GM18517 (cell line): ENCODE measurements at regions not wholly inside any gene's neighbourhood (a gene's known extent, or its start where the extent isn't known, plus 50 kb on each side); places are given as distances from the start of the nearest gene placed in this dataset.
"Not testable (repeated sequence)": the region's sequence is repeated elsewhere in the genome, so short reads cannot be mapped to it uniquely, and the experiment has no call there.

ENCODE experiments used
- ATAC-seq: cut with Tn5 transposase; IDR thresholded peaks from one replicate; pipeline ENCODE4 v1.9.1; 2021; ENCODE audit warnings: mild to moderate bottlenecking, moderate library complexity; ENCODE audit not compliant: unreplicated experiment

DNA sequence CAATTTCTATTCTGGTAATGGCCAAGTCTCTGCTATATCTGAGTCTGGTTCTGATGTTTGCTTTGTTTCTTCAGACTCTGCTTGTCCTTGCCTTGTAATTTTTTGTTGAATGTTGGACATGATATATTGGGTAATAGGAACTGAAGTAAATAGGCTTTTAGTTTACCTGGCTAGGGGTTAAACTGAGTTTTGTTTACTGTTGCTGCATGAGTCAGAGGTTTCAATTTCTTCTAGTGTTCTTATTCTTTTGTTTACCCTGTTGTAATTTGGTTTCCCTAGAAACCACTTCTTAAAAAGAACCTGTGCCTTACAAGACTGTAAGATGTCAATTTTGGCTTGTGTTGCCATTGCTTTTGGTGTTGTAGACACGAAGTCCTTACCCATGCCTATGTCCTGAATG is 285.0 kb upstream of the KCNH7 start:
- no peak for ATAC-seq

DNA sequence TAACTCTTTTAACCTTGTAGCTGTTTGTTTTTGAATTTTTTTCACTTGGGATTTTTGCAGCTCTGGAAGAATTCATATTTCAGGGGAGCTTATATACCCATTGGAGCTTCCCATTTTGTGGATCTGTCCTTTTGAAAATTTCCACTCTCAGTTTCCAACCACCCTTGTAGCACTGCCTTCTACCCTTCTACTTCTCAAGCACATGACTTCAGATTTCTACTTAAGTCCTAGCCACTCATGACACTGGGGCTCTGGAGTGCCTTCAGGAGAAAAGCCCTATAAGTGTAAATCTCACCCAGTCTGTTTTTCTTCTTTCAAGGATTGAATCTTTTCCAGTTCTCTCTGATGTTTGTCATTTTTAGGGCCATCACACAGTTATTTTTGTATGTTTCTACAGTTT is 283.7 kb upstream of the KCNH7 start:
- no peak for ATAC-seq

DNA sequence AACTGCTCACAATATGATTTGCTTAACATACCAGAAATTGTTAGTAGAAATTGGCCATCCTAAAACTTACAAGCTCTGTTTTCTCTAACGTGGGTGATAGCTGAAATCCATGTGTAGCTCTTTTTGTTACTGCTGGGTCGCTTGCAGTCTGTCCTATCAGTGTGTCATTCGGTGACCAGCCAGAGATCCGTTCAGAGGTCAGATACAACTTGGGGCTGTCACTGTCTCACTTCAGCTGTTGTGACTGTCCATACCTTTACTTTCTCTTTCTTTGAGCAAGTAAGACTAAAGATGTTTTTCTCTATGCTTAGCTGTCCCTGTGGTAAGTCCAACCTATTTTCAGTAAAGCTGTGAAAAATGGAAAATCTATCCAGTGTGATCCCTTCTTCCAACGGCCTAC is 282.9 kb upstream of the KCNH7 start:
- no peak for ATAC-seq

DNA sequence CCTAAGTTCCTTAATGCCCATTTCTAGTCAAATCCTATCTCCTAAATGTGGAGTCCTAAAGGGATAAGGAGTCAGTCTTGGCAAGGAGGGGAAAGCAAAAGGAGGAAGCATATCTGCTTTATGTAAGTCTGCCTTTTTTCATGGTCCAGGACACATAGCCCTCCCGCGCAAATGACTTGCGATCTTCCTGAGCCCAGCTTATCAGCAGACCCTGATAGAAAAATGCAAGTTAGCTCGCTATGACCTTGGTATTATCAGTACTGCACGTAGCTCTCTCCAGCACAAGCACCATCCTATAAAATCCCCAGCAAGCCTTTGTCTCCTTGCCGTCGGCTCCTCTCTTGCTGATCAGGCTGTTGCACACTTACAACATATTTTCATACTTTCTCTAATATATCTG is 281.4 kb upstream of the KCNH7 start:
- ATAC-seq = no peak

DNA sequence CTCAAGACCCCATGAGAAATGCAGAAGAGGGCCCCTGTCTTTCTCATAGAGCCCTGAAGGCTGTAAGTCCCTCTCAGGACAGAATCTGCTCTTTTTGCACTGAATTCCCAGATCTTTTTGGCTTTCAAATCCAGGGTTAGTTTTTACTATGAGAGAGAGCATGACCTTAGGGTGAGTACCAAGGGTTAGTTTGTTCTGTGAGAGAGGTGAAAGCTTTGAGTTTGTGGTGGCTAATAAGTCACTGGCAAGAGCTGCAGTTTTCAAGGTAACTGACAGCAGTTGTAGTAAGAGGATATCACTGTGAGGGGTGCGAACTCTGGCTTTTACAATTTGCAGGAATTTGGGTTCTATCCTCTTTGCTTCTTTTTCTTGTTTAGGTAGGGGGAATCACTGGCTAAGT is 248.4 kb upstream of the KCNH7 start:
- ATAC-seq = no peak

DNA sequence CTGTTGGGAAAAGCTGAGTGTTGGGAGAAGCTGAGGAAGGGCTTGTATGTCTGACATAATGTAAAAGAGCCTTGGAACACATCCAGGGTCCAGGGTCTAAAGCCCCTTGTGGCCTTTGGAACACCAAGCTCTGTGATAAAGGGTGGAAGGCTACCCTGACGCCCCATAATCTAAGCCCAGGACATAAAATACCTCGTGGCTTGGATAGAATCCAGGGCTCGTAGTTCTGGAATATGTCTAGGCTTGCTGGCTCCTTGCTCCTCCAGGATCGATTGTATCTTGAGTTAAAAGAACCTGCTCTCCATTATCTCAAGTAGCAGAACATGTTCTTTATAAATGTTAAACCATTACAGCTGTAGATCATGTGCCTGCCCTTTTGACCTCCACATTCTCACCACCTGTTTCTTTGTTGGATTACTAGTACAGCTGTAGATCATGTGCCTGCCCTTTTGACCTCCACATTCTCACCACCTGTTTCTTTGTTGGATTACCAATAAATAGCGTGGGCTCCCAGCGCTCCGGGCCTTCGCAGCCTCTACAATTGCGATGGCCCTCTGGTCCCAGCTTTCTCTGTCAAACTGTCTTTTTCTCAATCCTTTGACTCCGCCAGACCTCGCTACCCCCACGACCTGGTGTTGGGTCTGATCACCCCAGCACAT is 246.9 kb upstream of the KCNH7 start:
- ATAC-seq = not testable (repeated sequence)

DNA sequence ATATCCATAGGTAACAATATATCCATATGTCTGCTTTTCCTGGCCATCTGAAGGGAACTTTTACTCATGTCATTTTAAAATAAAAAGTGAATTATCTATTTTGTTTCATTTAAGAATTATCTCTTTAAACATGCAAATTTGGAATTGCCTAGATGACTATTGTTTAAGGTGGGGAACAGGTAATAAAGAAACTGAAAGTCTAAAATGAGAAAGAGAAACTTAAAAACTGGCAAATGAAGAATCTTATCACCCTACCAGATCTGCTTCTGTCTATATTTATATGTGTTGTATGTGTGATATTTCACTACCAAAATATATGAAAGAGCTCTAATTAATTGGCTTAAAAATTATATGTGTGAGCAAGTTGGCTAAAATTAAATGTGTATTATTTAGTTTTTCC is 243.2 kb upstream of the KCNH7 start:
- no peak for ATAC-seq

DNA sequence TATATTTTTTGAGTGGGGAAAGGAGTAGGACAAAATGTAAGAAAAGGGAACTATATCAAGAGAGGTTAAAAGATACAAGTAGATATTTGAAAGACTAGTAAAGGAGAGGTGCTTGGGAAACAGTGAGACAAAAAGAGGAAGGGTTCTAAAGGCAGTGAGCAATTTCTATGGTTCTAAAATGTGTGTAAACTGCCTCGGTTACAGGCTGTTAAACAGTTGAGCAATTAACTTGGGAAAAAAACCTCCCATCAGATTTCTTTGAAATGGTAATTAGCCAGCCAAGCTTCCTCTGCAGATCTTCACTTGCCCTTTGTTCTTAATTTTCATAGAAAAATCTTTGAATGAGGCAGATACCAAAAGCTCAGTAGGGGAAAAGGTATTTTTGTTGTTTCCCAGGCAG is 238.7 kb upstream of the KCNH7 start:
- ATAC-seq = no peak

DNA sequence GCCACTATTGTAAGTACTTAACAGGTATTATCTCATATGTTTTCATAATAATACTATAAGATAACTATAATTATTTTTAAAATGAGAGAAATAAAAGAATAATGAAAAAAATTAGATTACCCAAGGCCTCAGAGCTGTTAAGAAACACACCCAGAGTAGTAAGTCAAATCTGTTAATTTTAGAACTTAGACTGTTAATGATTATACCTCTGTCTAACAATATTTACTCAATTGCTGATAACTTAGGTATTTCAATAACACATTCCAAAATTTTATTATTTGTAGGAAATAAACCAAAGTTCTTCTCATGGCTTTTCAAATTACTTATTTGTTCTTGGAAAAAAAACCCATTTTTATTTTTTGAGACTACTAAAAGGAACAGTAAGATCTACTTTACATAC is 227.5 kb upstream of the KCNH7 start:
- no peak for ATAC-seq

DNA sequence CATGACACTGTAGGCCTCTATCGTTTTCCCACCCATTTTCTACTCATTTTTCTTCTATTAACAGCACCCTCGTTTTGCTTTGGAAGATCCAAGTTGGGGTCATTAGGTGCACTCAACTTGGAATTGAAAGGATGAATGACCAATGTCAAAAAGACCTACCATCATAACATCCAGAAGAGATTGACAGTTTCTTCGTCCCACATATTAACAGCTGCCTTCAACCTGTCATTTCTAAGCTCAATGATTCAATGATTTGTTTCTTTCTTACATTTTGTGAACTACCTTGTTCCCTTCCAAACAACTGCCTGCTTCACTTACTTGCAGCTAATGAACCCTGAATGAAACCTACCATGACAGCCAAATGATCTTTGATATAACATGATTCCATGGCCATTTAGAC is 224.0 kb upstream of the KCNH7 start:
- no peak for ATAC-seq

DNA sequence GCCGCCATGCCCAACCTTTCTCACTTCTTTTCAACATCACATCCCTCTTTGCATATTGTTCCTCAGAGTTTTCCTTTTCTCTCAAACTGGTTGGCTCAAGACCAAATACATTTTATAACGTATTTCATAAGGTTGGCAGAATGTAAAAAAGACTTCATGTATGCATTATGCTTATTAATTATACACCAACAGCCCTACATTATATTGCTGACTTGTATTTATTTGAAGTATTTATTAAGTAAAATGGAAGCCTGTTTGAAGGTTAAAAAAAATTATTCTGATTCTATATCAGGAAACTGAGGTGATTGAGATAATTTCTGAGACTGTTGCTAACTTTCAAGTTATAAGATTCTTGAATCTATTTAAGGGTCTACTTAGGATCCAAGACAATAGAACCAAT is 208.0 kb upstream of the KCNH7 start:
- ATAC-seq = no peak

DNA sequence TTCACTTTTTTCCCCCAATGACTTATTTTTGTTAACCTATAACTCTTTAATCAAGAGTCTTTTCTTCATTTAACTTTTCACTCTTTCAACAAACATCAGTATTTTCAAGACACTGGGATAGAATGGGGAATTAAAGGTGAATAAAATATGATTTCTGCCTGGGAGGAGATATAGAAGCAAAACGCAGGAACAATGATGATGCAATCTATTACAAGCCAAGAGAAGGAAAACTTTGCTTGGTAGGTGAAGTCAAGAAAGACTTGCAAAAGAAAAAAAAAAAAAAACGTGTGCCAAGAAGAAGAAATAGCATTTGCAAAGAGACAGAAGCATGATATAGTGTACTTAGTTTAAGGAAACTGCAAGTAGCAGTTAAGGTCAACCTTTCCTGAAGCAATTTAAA is 207.3 kb upstream of the KCNH7 start:
- ATAC-seq = no peak

DNA sequence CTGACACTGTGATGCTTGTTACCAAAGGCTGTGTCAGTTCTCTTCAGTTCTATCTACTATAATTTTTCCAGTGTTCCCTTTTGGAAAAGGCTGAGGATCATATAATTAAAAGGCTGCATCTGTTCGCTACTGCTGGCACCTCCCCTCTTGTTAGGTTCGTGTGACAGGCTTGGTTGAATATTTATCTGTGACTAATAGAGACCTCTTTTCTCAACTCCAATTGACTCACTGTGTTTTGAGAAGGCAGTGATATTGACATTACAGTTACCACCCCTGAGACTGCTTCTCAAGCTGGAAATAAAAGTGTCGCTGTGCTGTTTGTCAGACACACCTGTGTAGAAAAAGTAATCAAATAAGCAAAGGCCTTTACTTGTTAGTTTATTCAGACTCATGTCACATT is 205.5 kb upstream of the KCNH7 start:
- no peak for ATAC-seq

DNA sequence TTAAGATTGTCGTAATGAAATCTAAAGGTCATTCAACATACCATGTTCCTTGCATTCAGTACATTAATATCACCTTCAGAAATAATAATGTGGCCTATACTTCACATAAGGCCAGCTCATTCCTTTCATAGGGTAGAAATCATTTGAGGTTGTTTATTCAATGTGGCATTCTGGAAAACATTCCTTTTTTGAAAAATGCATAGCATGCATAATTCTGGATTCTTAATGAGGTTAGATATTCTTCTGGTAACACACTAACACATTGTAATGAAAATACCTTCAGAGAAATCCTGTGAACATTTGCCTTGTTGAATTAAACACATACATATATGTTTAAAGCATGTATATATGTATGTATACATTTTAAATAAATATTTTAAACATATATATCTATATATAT is 204.6 kb upstream of the KCNH7 start:
- no peak for ATAC-seq

DNA sequence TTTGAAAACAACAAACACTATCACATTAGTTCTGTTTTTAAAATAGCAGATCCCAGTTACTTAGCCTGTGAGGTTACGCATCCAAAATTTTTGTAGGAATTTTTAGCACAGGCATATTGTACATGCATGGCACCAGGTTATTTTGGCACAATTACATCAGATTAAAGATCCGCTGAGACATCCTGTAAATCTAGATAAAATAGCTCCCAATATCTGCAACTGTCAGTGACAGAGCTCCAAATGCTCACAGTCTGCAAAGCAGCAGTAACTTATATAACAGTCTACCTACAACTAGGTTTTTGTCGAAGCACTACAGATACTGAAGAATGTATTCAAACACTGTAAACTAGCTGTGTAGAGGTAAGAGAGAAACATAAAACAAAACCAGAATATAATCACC is 200.7 kb upstream of the KCNH7 start:
- ATAC-seq = no peak

DNA sequence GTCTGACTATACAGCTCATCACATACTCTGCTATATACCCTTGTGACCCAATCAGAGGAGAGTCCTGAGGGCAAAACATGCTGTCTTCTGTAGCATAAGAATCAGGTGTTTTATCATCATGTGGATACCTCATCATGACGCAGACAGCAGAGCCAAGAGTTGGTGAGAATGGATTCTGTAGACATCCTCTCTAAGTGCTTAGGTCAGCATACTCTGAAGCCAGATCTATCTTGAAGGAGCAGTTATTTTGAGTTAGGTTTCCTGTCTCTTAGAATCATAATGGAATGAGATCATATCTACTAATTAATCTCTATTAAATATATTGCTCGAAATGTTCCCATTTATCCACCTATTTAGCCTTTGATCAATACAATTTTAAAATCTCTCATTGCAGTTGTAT is 190.2 kb upstream of the KCNH7 start:
- ATAC-seq = no peak

DNA sequence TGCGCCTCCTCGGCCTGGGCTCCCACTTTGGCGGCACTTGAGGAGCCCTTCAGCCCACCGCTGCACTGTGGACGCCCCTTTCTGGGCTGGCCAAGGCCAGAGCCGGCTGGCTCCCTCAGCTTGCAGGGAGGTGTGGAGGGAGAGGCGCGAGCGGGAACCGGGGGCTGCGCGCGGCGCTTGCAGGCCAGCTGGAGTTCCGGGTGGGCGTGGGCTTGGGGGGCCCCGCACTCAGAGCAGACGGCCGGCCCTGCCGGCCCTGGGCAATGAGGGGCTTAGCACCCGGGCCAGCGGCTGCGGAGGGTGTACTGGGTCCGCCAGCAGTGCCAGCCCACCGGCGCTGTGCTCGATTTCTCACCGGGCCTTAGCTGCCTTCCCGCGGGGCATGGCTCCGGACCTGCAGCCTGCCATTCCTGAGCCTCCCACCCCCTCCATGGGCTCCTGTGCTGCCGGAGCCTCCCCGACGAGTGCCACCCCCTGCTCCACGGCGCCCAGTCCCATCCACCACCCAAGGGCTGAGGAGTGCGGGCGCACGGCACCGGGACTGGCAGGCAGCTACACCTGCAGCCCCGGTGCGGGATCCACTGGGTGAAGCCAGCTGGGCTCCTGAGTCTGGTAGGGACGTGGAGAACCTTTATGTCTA is 187.7 kb upstream of the KCNH7 start:
- ATAC-seq = not testable (repeated sequence)

DNA sequence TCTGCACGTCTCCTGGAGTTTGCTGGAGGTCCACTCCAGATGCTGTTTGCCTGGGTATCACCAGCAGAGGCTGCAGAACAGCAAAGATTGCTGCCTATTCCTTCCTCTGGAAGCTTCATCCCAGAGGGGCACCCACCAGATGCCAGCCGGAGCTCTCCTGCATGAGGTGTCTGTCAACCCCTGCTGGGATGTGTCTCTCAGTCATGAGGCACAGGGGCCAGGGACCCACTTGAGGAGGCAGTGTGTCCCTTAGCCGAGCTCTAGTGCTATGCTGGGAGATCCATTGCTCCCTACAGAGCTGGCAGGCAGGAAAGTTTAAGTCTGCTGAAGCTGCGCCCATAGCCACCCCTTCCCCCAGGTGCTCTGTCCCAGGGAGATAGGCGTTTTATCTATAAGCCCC is 178.3 kb upstream of the KCNH7 start:
- ATAC-seq = not testable (repeated sequence)

DNA sequence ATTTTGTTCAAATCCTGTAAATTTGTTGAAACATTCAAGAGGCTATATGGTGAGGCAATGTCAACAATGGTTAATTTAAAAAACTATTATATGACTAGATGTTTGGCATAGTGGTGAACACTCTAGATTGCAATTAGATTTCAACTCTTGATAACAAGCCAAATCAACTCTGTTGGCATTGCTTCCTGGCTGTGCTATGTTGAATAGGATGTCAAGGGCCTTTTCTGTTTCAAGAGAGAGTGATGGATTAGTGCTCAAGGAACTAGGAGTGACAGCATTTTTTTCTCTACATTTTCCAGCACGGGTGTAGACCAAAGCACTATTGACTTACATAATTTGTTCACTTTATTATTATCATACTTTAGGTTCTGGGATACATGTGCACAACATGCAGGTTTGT is 172.4 kb upstream of the KCNH7 start:
- ATAC-seq = no peak

DNA sequence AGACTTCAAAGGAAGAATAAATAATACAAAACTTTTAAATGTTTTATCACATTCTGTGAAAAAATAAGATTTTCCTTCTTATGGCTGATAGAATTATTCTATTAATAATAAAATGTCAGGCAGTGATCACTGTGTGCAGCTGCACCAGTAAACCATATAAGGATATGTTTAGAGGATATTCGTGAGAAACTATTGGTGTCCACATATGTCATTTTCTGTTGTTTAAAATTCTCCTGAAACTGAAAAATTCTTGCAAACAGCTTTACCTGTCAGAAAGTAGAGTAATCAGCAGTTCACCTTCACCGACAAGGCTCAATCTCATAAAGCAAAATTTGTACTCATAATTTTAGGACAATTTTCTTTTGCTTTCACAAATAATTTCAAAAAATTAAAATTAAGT is 170.1 kb upstream of the KCNH7 start:
- ATAC-seq = no peak

DNA sequence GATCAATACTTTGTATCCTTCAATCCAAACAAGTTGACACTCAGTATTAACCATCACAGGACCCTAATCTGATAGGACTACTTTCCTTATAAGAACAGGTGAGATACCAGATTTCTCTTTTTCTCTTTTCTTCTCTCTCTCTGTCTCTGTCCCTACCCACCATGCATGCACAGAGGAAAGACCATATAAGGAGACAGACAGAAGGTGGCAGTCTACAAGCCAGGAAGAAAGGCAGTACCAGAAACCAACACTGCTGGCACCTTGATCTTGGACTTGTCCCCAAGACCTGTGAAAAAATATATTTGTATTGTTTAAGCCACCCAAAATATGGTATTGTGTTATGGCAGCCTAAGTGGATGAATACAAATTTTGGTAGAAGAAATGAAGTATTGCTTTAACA is 156.2 kb upstream of the KCNH7 start:
- peak; percentile 61 for ATAC-seq

DNA sequence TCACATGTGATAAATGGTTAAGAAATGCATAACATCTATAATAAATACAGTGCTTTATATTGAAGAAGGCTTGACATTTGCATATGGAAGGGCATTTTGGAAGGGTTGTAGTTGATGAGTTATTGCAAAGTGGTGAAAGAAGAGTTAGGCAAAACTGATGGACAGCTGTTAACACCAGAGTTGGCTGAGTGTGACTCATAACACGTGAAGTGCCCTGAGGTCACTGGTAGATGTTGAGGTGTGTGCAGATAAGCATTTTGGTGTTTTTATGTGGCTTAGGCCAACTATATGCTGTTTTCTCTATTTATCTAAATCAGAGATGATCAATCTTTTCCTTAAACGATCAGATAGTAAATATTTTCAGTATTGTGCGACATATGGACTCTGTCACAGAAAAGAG is 154.3 kb upstream of the KCNH7 start:
- ATAC-seq = no peak

DNA sequence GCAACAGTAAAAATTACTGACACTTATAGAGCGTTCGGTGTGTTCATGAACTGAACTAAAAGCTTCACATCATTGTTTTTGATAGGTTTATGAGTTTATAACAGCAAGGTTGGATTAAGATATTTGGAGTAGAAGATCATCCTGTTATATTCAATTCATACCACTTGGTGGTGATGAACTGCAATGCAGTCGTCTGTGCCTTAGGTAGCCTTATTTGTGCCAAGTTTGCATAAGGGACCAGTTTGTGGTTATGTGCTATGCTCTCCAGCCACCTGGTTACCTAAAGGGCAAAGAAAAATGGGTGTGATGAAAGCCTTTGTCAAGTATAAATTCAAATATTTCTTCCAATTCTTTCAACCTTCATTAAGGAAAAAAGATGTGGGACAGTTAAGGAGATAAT is 150.9 kb upstream of the KCNH7 start:
- ATAC-seq = no peak
